Parathyroid adenoma (tissue), 2 donors: ENCODE measurements at regions not wholly inside any gene's neighbourhood (a gene's known extent, or its start where the extent isn't known, plus 50 kb on each side); places are given as distances from the start of the nearest gene placed in this dataset.

Experiments
- H2AFZ ChIP-seq: fragments of 300-600 bp; sonication (generic); one replicate; pipeline ENCODE4 v1.7.0; 2017; ENCODE audit warnings: antibody characterized with exemption, mild to moderate bottlenecking
- H3K27ac ChIP-seq: fragments of 300-600 bp; sonication (generic); one replicate; pipeline ENCODE4 v1.7.0; 2017
- H3K27me3 ChIP-seq: fragments of 300-600 bp; sonication (generic); one replicate; pipeline ENCODE4 v1.7.0; 2017; ENCODE audit warnings: low read length; ENCODE audit not compliant: control insufficient read depth, insufficient read depth
- H3K36me3 ChIP-seq: fragments of 300-600 bp; sonication (generic); one replicate; pipeline ENCODE4 v1.7.0; 2017; ENCODE audit warnings: low read length; ENCODE audit not compliant: control insufficient read depth, insufficient read depth
- H3K4me1 ChIP-seq: fragments of 300-600 bp; sonication (generic); one replicate; pipeline ENCODE4 v1.7.0; 2017; ENCODE audit warnings: control low read depth
- H3K4me2 ChIP-seq: fragments of 300-600 bp; sonication (generic); one replicate; pipeline ENCODE4 v1.7.0; 2017; ENCODE audit warnings: low read length
- H3K4me3 ChIP-seq: fragments of 300-600 bp; sonication (generic); one replicate; pipeline ENCODE4 v1.7.0; 2017; ENCODE audit warnings: low read depth, low read length
- H3K79me2 ChIP-seq: fragments of 300-600 bp; sonication (generic); one replicate; pipeline ENCODE4 v1.7.0; 2017; ENCODE audit warnings: control low read depth
- H3K9ac ChIP-seq: fragments of 300-600 bp; sonication (generic); one replicate; pipeline ENCODE4 v1.7.0; 2017; ENCODE audit warnings: mild to moderate bottlenecking
- H3K9me3 ChIP-seq: fragments of 300-600 bp; sonication (generic); one replicate; pipeline ENCODE4 v1.7.0; 2017; ENCODE audit warnings: low read length; ENCODE audit not compliant: control insufficient read depth
- CTCF ChIP-seq: fragments of 300-600 bp; sonication (generic); IDR thresholded peaks from one replicate; pipeline ENCODE4 v1.7.0; 2017; ENCODE audit warnings: antibody characterized with exemption, mild to moderate bottlenecking
- donor health status: primary hyperparathyroidism.

DNA sequence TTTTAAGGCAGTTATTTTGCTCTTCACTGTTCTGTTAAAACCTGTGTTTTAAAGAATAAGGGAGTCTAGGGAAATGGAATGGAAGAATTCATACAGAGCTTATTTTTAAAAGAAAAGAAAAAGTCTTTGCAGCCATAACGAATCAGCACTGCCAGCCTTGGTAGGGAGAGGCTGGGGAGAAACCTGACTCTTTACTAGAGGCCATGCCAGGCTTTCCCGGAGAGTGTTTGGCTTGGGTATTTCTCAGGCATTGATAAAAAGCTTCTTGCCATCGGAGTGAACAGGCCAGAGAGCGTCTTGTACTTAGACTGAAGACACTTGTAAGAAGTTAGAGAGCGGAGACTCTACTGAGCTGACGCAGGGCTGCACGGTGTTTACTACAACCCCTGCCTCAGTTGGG lies 72.7 kb upstream of the NFIL3 start:
- Histone ChIP-seq H3K4me3 (no peak overlapping the region), H3K27me3 (no peaks in the 10 kb centered on the region), H3K4me2 (no peak overlapping the region), H3K27ac (no peak overlapping the region), H3K9ac (no peak overlapping the region), H3K79me2 (no peaks in the 10 kb centered on the region), H3K36me3 (no peaks in the 10 kb centered on the region), H2AFZ (no peak overlapping the region), H3K9me3 (no peaks in the 10 kb centered on the region), H3K4me1 (no peaks in the 10 kb centered on the region)
- TF ChIP-seq CTCF = no peak

DNA sequence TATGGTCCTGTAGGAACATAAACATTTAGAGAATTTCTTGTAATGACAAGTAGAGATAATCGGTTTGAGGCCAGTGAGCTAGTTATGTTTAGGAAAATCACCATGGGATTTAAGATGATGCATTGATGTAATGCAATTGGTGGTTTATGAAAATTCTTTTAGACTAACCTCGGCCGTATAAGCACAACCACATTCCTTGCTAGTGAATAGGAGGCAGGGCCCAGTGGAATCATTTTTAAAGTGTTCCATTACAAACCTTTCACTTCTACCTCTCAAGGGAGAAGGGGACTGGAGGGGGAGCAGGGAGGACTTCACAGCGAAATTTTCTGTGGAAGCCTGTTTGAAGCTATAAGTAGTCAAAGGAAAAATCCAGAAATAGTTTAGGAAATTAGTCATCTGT lies 71.8 kb upstream of the NFIL3 start:
- Histone ChIP-seq H3K9ac (no peak overlapping the region), H3K27me3 (no peaks in the 10 kb centered on the region), H3K4me1 (no peaks in the 10 kb centered on the region), H2AFZ (no peak overlapping the region), H3K9me3 (no peaks in the 10 kb centered on the region), H3K4me2 (no peak overlapping the region), H3K36me3 (no peaks in the 10 kb centered on the region), H3K79me2 (no peaks in the 10 kb centered on the region), H3K4me3 (no peak overlapping the region), H3K27ac (no peak overlapping the region)
- TF ChIP-seq CTCF = no peak

- H3K9ac ChIP-seq = no peak overlapping the region
- H3K4me2 ChIP-seq = no peak overlapping the region
- H2AFZ ChIP-seq = no peak overlapping the region
- H3K9me3 ChIP-seq = no peaks in the 10 kb centered on the region
- no peaks in the 10 kb centered on the region for H3K4me1 ChIP-seq
- no peaks in the 10 kb centered on the region for H3K27me3 ChIP-seq
- H3K79me2 ChIP-seq = no peaks in the 10 kb centered on the region
- H3K27ac ChIP-seq = no peak overlapping the region
- no peak overlapping the region for H3K4me3 ChIP-seq
- TF ChIP-seq CTCF = no peak
- H3K36me3 ChIP-seq = no peaks in the 10 kb centered on the region
Observed at GRCh38 chr9:91494751-91495150, 71.1 kb upstream of the NFIL3 start.

DNA sequence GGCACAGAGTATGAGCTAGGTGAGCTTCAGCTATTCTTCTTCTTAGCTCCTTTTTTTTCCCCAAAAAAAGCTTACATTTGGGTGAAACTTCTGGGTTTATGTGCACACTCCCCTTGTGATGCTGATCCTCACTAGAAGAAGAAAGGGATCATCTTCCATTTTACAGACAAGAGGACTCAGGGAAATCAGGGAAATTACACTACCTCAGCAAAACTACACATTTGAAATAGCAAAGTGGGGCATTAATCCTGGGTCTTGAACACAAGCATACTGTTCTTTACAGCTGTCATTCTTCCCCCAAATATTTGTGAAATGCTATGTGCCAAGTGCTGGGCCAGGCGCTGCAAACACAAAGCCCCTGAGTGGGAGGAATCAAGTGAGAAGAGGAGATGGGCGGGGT lies 68.6 kb upstream of the NFIL3 start:
- no peaks in the 10 kb centered on the region for H3K4me1 ChIP-seq
- no peaks in the 10 kb centered on the region for H3K27me3 ChIP-seq
- H3K27ac ChIP-seq = no peak overlapping the region
- no peak overlapping the region for H3K9ac ChIP-seq
- no peak overlapping the region for H2AFZ ChIP-seq
- no peak overlapping the region for H3K4me2 ChIP-seq
- H3K9me3 ChIP-seq = no peaks in the 10 kb centered on the region
- no peaks in the 10 kb centered on the region for H3K79me2 ChIP-seq
- TF ChIP-seq CTCF = no peak
- no peaks in the 10 kb centered on the region for H3K36me3 ChIP-seq
- no peak overlapping the region for H3K4me3 ChIP-seq

- Histone ChIP-seq H3K79me2 (no peaks in the 10 kb centered on the region), H3K4me1 (no peaks in the 10 kb centered on the region), H3K36me3 (no peaks in the 10 kb centered on the region), H3K27me3 (no peaks in the 10 kb centered on the region), H3K4me3 (no peak overlapping the region), H3K27ac (no peak overlapping the region), H2AFZ (no peak overlapping the region), H3K9ac (no peak overlapping the region), H3K9me3 (no peaks in the 10 kb centered on the region), H3K4me2 (no peak overlapping the region)
- TF ChIP-seq CTCF = no peak
Observed at GRCh38 chr9:91491624-91492023, 68.0 kb upstream of the NFIL3 start.
